Psoas muscle (tissue), 7 donors: ENCODE measurements at regions not wholly inside any gene's neighbourhood (a gene's known extent, or its start where the extent isn't known, plus 50 kb on each side); places are given as distances from the start of the nearest gene placed in this dataset.

ENCODE experiments used
- ATAC-seq, 4 donors: fragments of 200-7000 bp; cut with Tn5 transposase; one replicate each; pipeline ENCODE4 v1.9.1; 2020; ENCODE audit warnings: moderate library complexity in 3 of 4, mild to moderate bottlenecking in 2 of 4
- DNase-seq, 2 donors: peaks; one replicate each; pipeline ENCODE4 v3.0.0-alpha.2; 2020
- H3K27ac ChIP-seq: fragments of 200-600 bp; one replicate; pipeline ENCODE4 v1.8.0; 2022
- H3K27me3 ChIP-seq, 3 donors: fragments of 200-600 bp in 1 of 3; one replicate each; pipeline versions ENCODE4 v1.6.1 to v1.8.0; 2013 to 2022; ENCODE audit warnings: low read length in 2 of 3, mild to moderate bottlenecking in 2 of 3, moderate library complexity in 1 of 3; ENCODE audit not compliant: insufficient read depth in 3 of 3
- H3K36me3 ChIP-seq, 2 donors: fragments of 200-600 bp in 1 of 2; one replicate each; pipeline versions ENCODE4 v1.6.1 to v1.8.0; 2013 to 2022; ENCODE audit warnings: low read depth in 1 of 2, mild to moderate bottlenecking in 1 of 2, moderate library complexity in 1 of 2; ENCODE audit not compliant: insufficient read depth in 1 of 2
- H3K4me1 ChIP-seq: fragments of 200-600 bp; one replicate; pipeline ENCODE4 v1.8.0; 2022
- H3K4me3 ChIP-seq: fragments of 200-600 bp; one replicate; pipeline ENCODE4 v1.8.0; 2022; ENCODE audit warnings: mild to moderate bottlenecking
- H3K9me3 ChIP-seq: fragments of 200-600 bp; one replicate; pipeline ENCODE4 v1.8.0; 2022
- CTCF ChIP-seq: fragments of 200-600 bp; IDR thresholded peaks from one replicate; pipeline ENCODE4 v1.8.0; 2022; ENCODE audit warnings: antibody characterized with exemption
- WGBS, 3 donors: extraction: QIAGEN DNeasy Blood & Tissue Kit; methylation state at CpG; one replicate each; pipeline versions ENCODE4 v1.1.6 to v1.1.7; 2013; 5-methylcytosine and 5-hydroxymethylcytosine counted together
- intact Hi-C, 2 donors: fragments of 100-400 bp; cut with DNase I; formaldehyde crosslinking; loops; one replicate each; pipeline versions ENCODE4 v1.11.0 to v1.14.2; 2022
- donor health status: healthy with polysubstance abuse.
- donor health status: DM: no; HTN: no; CAD: no; lungs with moderate emphysema.
- donor health status: Bipolar disorder and iron deficiency.
- donor health status: healthy.
- donor health status: DM: yes; HTN: yes; CAD: no.
- donor health status: DM: no; HTN: no; CAD: no.
- donor health status: DM: yes; HTN: yes; CAD: no.

GRCh38 chr11:10996678-10997077, 138.8 kb upstream of the ZBED5 start:
- intact Hi-C loops: no loop called here
- H3K27ac ChIP-seq: no peak overlapping the region
- 73 to 94% (median 75%) methylated on average over 1 of the region's 1 CpG for WGBS, 3 donors

GRCh38 chr11:10993640-10994039, 135.8 kb upstream of the ZBED5 start:
- intact Hi-C loops: no loop called here
- no peak for TF ChIP-seq CTCF
- no peak for ATAC-seq

More at GRCh38 chr11:10996678-10997077, 138.8 kb upstream of the ZBED5 start:
- Histone ChIP-seq H3K36me3 (no peaks in the 10 kb centered on the region), H3K4me1 (no peaks in the 10 kb centered on the region), H3K9me3 (no peaks in the 10 kb centered on the region), H3K4me3 (no peak overlapping the region), H3K27me3 (peaks cover 0 to 6% (median 0%) of the 10 kb centered on the region in 3 donors)
- TF ChIP-seq CTCF: no peak
- DNase-seq (no peak), ATAC-seq (no peak)

GRCh38 chr11:10993186-10993585, 135.3 kb upstream of the ZBED5 start:
- Histone ChIP-seq H3K27ac (no peak overlapping the region), H3K27me3 (no peaks in the 10 kb centered on the region), H3K36me3 (no peaks in the 10 kb centered on the region), H3K4me3 (no peak overlapping the region), H3K4me1 (no peaks in the 10 kb centered on the region), H3K9me3 (no peaks in the 10 kb centered on the region)
- WGBS, 3 donors: 79 to 84% (median 79%) methylated on average over 3 of the region's 3 CpGs
- DNase-seq: no peak
- intact Hi-C loops: no loop called here
- TF ChIP-seq CTCF: no peak
- no peak for ATAC-seq

More at GRCh38 chr11:10993640-10994039, 135.8 kb upstream of the ZBED5 start:
- Histone ChIP-seq H3K9me3 (no peaks in the 10 kb centered on the region), H3K4me3 (no peak overlapping the region), H3K27ac (no peak overlapping the region), H3K27me3 (no peaks in the 10 kb centered on the region), H3K36me3 (no peaks in the 10 kb centered on the region), H3K4me1 (no peaks in the 10 kb centered on the region)
- WGBS, 3 donors: 84 to 95% (median 87%) methylated on average over 5 of the region's 5 CpGs
- no peak for DNase-seq

- intact Hi-C loops: no loop called here
- Histone ChIP-seq H3K4me3 (no peak overlapping the region), H3K27ac (no peak overlapping the region), H3K36me3 (no peaks in the 10 kb centered on the region), H3K4me1 (no peaks in the 10 kb centered on the region), H3K9me3 (no peaks in the 10 kb centered on the region), H3K27me3 (no peaks in the 10 kb centered on the region)
- TF ChIP-seq CTCF: no peak
- ATAC-seq (no peak), DNase-seq (no peak)
- 79 to 84% (median 81%) methylated on average over 4 of the region's 4 CpGs for WGBS, 3 donors
Observed at GRCh38 chr11:10991393-10991792, 133.5 kb upstream of the ZBED5 start.

- ATAC-seq: no peak
Observed at GRCh38 chr11:10990637-10991193, 132.9 kb upstream of the ZBED5 start.

More at GRCh38 chr11:10990637-10991193, 132.9 kb upstream of the ZBED5 start:
- no peak for TF ChIP-seq CTCF
- Histone ChIP-seq H3K27me3 (no peaks in the 10 kb centered on the region), H3K36me3 (no peaks in the 10 kb centered on the region), H3K9me3 (no peaks in the 10 kb centered on the region), H3K4me1 (no peaks in the 10 kb centered on the region), H3K4me3 (no peak overlapping the region), H3K27ac (no peak overlapping the region)
- DNase-seq: no peak
- intact Hi-C loops: no loop called here
- WGBS, 3 donors: 88 to 97% (median 92%) methylated on average over 3 of the region's 3 CpGs
